ENCODE measurements at regions not wholly inside any gene's neighbourhood (a gene's known extent, or its start where the extent isn't known, plus 50 kb on each side); places are given as distances from the start of the nearest gene placed in this dataset.

- no peak for DNase-seq
Observed at GRCh38 chr7:96402913-96403312, 81.0 kb upstream of the SLC25A13 start.

- no peak for DNase-seq
Observed at GRCh38 chr7:96401200-96401599, 79.3 kb upstream of the SLC25A13 start.

- no peak for DNase-seq
Observed at GRCh38 chr7:96400518-96400917, 78.6 kb upstream of the SLC25A13 start.

GRCh38 chr7:96400001-96400400 is 78.1 kb upstream of the SLC25A13 start:
- DNase-seq: no peak

- DNase-seq: no peak
Observed at GRCh38 chr7:96397936-96398598, 76.2 kb upstream of the SLC25A13 start.

- no peak for DNase-seq
Observed at GRCh38 chr7:96388620-96389383, 66.9 kb upstream of the SLC25A13 start.

GRCh38 chr7:96388166-96388565 is 66.3 kb upstream of the SLC25A13 start:
- no peak for DNase-seq

DNA sequence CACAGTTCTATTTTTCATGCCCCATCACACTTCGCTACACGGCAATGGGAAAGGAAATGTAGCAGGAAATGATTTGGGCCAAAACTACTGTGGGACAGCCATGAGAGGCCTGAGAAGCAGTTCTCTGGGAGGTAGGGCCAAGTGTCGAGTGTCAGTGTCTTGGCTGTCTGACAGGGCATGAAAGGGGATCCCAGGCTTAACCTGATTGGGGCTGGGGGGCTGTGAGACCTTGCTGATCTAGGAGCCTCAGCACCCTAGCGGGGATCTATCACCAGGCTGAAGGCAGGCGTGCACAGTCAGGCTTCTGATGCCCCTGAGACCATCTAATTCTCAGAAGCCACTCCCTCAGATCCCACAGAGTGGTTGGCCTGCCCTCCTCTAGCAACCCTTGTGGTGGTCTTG is 58.2 kb upstream of the SLC25A13 start:
- no peak for DNase-seq

DNA sequence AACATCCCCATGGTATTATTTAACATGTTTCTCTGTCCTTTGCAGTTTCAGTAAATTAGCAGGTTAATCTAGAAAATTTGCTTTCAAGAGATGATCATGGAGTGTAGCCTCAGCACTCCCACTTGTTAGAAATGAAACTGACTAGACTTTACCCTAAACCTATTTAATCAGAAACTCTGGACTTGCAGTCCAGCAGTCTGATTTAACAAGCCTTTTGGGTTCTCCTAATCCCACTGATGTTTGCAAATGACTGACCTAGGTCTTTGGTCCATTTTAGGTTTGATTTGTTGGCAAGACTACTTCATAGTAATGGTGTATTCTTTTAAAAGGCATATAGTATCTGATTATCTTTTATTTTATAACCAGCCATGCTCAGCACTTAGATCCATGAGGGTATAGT is 55.5 kb upstream of the SLC25A13 start:
- DNase-seq: no peak
